ENCODE measurements at regions not wholly inside any gene's neighbourhood (a gene's known extent, or its start where the extent isn't known, plus 50 kb on each side); places are given as distances from the start of the nearest gene placed in this dataset.

DNA sequence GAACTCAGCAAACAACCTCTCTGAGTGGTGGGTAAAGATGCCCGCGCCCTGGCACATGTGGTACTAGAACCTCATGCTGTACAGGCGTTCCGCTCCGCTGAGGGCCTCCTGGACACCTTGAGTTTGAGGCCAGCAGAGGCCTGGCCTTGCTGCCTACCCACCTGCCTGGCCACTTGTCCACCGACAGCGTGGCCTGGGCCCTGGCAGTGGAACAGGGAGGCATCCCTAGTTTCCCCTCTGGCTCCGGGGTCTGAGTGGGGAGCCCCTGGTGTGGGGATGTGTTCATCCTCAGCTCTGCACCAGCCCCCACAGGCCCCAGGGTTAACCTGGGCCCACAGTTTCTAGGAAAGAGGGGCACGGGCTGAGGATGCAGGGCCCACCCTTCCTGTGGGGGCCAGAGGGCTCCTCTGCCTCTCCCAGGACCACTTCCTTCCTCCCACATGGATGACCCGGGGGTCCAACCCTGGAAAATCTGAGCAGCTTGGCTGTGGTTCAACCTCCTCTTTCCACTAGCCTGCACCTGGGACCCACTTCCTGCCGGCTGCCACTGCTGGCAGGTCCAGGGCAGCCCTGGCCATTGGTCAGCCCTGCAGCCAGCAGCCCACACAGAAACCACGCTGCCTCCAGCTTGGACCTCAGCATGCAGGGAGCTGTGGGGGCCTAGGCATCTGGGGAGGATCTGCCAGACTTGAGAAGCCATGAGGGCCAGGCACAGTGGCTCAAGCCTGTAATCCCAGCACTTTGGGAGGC lies 53.3 kb upstream of the COL18A1 start:
- DNase-seq (ENCODE audit: low read depth in 2 of 2) = no peak
- TF ChIP-seq, protein P1, sequence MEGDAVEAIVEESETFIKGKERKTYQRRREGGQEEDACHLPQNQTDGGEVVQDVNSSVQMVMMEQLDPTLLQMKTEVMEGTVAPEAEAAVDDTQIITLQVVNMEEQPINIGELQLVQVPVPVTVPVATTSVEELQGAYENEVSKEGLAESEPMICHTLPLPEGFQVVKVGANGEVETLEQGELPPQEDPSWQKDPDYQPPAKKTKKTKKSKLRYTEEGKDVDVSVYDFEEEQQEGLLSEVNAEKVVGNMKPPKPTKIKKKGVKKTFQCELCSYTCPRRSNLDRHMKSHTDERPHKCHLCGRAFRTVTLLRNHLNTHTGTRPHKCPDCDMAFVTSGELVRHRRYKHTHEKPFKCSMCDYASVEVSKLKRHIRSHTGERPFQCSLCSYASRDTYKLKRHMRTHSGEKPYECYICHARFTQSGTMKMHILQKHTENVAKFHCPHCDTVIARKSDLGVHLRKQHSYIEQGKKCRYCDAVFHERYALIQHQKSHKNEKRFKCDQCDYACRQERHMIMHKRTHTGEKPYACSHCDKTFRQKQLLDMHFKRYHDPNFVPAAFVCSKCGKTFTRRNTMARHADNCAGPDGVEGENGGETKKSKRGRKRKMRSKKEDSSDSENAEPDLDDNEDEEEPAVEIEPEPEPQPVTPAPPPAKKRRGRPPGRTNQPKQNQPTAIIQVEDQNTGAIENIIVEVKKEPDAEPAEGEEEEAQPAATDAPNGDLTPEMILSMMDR (IDR thresholded peaks at IDR 0.05; ENCODE audit: low read depth, low read length) = no peak
- no peak overlapping the region for H3K4me3 ChIP-seq (replicated peaks in 1 of 2; ENCODE audit: low read depth in 2 of 2, low read length in 2 of 2)

DNA sequence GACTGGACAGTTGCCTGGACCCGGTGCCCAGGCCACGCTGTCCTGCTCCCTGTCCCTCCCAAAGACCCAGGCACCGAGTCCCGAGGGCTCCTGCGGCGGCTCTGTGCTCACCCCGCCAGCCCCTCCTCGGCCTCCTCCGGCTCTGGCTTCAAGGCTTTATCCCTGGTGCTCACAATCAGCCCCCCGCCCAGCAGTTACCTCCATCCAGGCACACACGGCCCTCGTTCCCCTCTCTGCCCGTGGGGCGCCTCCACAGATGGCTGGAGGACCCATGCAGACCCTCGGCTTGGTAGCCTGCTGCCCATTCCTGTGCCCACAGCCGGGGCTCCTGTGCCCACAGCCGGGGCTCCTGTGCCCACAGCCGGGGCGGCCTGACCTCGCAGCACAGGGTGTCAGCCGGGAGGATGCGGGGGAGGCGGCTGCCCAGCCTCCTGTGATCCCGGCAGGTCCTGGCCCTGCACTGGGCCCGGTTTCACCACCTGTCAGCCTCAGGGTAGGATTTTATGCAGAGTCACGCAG lies 52.3 kb upstream of the COL18A1 start:
- no peak for DNase-seq (ENCODE audit: low read depth in 2 of 2)
- TF ChIP-seq, protein P1 (IDR thresholded peaks at IDR 0.05; ENCODE audit: low read depth, low read length) = no peak
- H3K4me3 ChIP-seq (replicated peaks in 1 of 2; ENCODE audit: low read depth in 2 of 2, low read length in 2 of 2) = no peak overlapping the region

DNA sequence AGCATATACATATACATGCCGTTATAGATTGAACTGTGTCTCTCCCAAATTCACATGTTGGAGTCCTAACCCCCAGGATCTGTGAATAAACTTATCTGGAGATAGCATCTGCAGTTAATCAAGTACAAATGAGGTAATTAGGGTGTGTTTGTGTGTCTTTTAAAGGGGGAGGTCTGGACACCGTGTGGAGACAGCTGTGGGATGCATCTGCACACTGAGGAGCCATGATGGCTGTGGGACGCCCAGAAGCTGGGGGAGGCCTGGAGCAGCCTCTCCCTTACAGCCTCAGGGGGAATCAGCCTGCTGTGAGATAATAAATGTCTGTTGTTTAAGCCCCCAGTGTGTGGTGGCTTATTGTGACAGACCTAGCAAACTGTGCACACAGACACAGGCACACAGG lies 51.8 kb upstream of the COL18A1 start:
- no peak for DNase-seq (ENCODE audit: low read depth in 2 of 2)
- H3K4me3 ChIP-seq (replicated peaks in 1 of 2; ENCODE audit: low read depth in 2 of 2, low read length in 2 of 2) = no peak overlapping the region
- TF ChIP-seq, protein P1 (IDR thresholded peaks at IDR 0.05; ENCODE audit: low read depth, low read length) = no peak

DNA sequence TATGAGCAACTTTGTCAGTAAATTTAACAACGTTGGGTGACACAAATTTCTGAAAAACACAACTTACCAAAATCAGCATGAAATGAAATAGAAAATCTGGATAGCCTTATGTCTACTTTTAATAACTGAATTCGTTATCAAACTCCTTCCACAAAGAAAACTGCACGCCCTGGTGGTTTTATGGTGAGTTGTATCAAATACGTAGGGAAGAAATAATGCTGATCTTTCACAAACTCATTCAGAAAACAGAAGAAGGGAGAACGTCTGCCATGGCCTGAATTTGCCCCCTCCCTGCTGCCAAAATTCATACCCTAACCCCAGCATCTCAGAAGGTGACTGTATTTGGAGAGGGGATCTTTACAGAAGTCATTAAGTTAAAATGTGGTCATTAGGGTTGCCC lies 50.0 kb upstream of the COL18A1 start:
- H3K4me3 ChIP-seq (replicated peaks in 1 of 2; ENCODE audit: low read depth in 2 of 2, low read length in 2 of 2) = no peak overlapping the region
- DNase-seq (ENCODE audit: low read depth in 2 of 2) = no peak
- TF ChIP-seq, protein P1 (IDR thresholded peaks at IDR 0.05; ENCODE audit: low read depth, low read length) = no peak

All from cardiac fibroblast (primary cell).